Esophagus muscularis mucosa (tissue), 4 donors: ENCODE measurements at regions not wholly inside any gene's neighbourhood (a gene's known extent, or its start where the extent isn't known, plus 50 kb on each side); places are given as distances from the start of the nearest gene placed in this dataset.
"Not testable (repeated sequence)": the region's sequence is repeated elsewhere in the genome, so short reads cannot be mapped to it uniquely, and the experiment has no call there.

ENCODE experiments used
- DNase-seq: peaks from one replicate; pipeline ENCODE4 v3.0.0-alpha.2; 2017; ENCODE audit errors: extremely low spot score
- H3K27ac ChIP-seq, 4 donors: fragments of 200-600 bp; sonication (generic); replicated peaks in 1 of 4; 1 replicate in 3 of 4; 2 replicates in 1 of 4; pipeline ENCODE4 v1.5.1; 2016 to 2019; ENCODE audit warnings: mild to moderate bottlenecking in 1 of 4
- H3K27me3 ChIP-seq, 4 donors: fragments of 200-600 bp; sonication (generic); one replicate each; pipeline versions ENCODE4 v1.5.1 to v1.6.0; 2016 to 2019
- H3K36me3 ChIP-seq, 4 donors: fragments of 200-600 bp; sonication (generic); one replicate each; pipeline ENCODE4 v1.5.1; 2016 to 2019
- H3K4me1 ChIP-seq, 4 donors: fragments of 200-600 bp; sonication (generic); one replicate each; pipeline ENCODE4 v1.5.1; 2016 to 2019
- H3K4me3 ChIP-seq, 4 donors: fragments of 200-600 bp; sonication (generic); 1 replicate in 2 of 4; 2 replicates in 2 of 4; pipeline ENCODE4 v1.5.1; 2016 to 2019; ENCODE audit warnings: mild to moderate bottlenecking in 4 of 4, moderate library complexity in 1 of 4
- H3K9me3 ChIP-seq, 4 donors: fragments of 200-600 bp; sonication (generic); 1 replicate in 3 of 4; 2 replicates in 1 of 4; pipeline ENCODE4 v1.5.1; 2016 to 2019
- EP300 ChIP-seq: sonication (generic); formaldehyde crosslinking; IDR thresholded peaks from one replicate; pipeline ENCODE4 v1.6.1; 2017; ENCODE audit warnings: antibody characterized with exemption
- POLR2A ChIP-seq: fragments of 450-650 bp; IDR thresholded peaks from one replicate; pipeline ENCODE4 v1.6.1; 2017; ENCODE audit warnings: antibody characterized with exemption, moderate library complexity, mild to moderate bottlenecking, low read depth
- POLR2AphosphoS5 ChIP-seq, 2 donors: sonication (generic); formaldehyde crosslinking; IDR thresholded peaks; one replicate each; pipeline ENCODE4 v1.6.1; 2017; ENCODE audit warnings: antibody characterized with exemption in 2 of 2
- WGBS: methylation state at CpG from one replicate; pipeline ENCODE4 v1.1.5; 2018; 5-methylcytosine and 5-hydroxymethylcytosine counted together
- intact Hi-C: fragments of 100-400 bp; cut with DNase I; formaldehyde crosslinking; loops from one replicate; pipeline ENCODE4 v1.15.1; 2023
- TF ChIP-seq, protein P1 (sequence below), 3 experiments: fragments of 200-600 bp in 2 of 3; fragments of 450-650 bp in 1 of 3; sonication (generic) in 2 of 3; IDR thresholded peaks; one replicate each; pipeline ENCODE4 v1.5.1; 2017 to 2019; ENCODE audit warnings: antibody characterized with exemption in 3 of 3, mild to moderate bottlenecking in 2 of 3, moderate library complexity in 1 of 3

DNA sequence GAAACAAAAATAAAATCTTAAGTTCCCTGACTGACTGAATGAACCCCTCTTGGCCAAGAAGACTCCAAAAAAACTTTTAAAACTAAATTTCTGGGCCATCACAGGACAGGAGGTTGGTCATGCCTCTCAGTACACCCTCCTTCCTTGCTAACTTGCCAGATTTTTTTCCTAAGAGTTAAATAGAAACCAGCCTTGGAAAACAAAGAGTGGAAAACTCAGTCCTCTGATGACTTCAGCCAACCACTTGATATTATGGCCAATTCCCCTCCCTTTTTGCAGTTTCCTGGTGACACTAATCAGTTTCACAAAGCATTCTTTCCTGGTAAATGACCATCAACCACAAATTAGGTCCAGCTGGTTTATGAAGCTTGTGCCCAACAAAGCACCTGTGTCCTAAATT lies 134.8 kb downstream of the ZNF648 start:
- intact Hi-C loops, result no loop called here
- Histone ChIP-seq H3K9me3 (no peaks in the 10 kb centered on the region), H3K4me1 (no peaks in the 10 kb centered on the region), H3K27ac (no peak overlapping the region), H3K4me3 (no peak overlapping the region), H3K36me3 (no peaks in the 10 kb centered on the region), H3K27me3 (peaks cover 0 to 7% (median 0%) of the 10 kb centered on the region in 4 donors)
- TF ChIP-seq, protein P1, sequence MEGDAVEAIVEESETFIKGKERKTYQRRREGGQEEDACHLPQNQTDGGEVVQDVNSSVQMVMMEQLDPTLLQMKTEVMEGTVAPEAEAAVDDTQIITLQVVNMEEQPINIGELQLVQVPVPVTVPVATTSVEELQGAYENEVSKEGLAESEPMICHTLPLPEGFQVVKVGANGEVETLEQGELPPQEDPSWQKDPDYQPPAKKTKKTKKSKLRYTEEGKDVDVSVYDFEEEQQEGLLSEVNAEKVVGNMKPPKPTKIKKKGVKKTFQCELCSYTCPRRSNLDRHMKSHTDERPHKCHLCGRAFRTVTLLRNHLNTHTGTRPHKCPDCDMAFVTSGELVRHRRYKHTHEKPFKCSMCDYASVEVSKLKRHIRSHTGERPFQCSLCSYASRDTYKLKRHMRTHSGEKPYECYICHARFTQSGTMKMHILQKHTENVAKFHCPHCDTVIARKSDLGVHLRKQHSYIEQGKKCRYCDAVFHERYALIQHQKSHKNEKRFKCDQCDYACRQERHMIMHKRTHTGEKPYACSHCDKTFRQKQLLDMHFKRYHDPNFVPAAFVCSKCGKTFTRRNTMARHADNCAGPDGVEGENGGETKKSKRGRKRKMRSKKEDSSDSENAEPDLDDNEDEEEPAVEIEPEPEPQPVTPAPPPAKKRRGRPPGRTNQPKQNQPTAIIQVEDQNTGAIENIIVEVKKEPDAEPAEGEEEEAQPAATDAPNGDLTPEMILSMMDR (IDR thresholded peaks at IDR 0.05), result no peak
- TF ChIP-seq POLR2AphosphoS5 (IDR thresholded peaks at IDR 0.05), result no peak
- TF ChIP-seq POLR2A, result no peak
- no peak for TF ChIP-seq EP300
- no peak for DNase-seq

DNA sequence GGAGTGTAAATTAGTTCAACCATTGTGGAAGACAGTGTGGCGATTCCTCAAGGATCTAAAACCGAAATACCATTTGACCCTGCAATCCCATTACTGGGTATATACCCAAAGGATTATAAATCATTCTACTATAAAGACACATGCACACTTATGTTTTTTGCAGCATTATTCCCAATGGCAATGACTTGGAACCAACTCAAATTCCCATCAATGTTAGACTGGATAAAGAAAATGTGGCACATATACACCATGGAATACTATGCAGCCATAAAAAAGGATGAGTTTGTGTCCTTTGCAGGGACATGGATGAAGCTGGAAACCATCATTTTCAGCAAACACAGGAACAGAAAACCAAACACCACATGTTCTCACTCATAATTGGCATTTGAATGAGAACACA lies 137.5 kb downstream of the ZNF648 start:
- H3K4me3 ChIP-seq, H3K4me1 ChIP-seq, H3K27ac ChIP-seq, intact Hi-C loops, H3K36me3 ChIP-seq, H3K9me3 ChIP-seq, DNase-seq, H3K27me3 ChIP-seq: not testable (repeated sequence)
- 93% methylated on average over 2 of the region's 2 CpGs for WGBS

- intact Hi-C loops, result no loop called here
Observed at GRCh38 chr1:181919542-181919941, 142.0 kb downstream of the ZNF648 start.

DNA sequence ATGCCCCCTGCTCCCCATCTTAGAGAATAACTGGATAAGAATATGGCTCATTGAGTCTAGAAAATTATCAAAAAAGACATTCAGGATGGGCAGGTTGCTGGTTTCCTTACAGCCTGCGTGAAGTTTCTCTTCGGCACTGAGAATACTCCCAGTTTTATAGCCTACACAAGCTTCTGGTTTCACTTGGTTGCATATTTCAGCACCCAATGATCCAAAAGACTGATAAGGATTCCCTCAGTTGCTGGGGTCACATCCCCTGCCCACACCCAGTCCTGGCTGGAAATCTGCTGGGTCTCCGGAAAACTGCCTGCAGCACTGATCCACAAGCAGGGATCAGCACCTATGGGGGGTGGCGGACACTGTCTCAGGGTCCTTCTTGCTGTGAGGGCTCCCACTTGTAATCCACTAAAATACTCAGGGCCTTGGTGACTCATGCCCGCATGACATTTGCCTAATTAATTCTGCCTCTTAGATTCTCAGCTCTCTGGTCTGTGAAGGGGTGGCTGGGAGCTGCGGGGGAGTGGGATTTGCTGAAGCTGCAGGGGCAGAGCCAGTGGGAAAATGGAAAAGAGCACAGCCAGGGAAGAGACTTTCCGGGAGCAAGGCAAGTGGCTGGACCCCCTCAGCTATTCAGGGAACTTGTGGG lies 142.5 kb downstream of the ZNF648 start:
- no peak overlapping the region for H3K27ac ChIP-seq
- H3K36me3 ChIP-seq, result no peaks in the 10 kb centered on the region
- H3K27me3 ChIP-seq, result no peaks in the 10 kb centered on the region
- DNase-seq, result no peak
- WGBS, result 61% methylated on average over 6 of the region's 7 CpGs
- H3K4me1 ChIP-seq, result no peaks in the 10 kb centered on the region
- intact Hi-C loops, result no loop called here
- H3K9me3 ChIP-seq, result no peaks in the 10 kb centered on the region
- TF ChIP-seq POLR2A, result no peak
- no peak for TF ChIP-seq EP300
- no peak for TF ChIP-seq POLR2AphosphoS5 (IDR thresholded peaks at IDR 0.05)
- TF ChIP-seq, protein P1 (IDR thresholded peaks at IDR 0.05), result no peak
- no peak overlapping the region for H3K4me3 ChIP-seq

More at GRCh38 chr1:181919542-181919941, 142.0 kb downstream of the ZNF648 start:
- no peaks in the 10 kb centered on the region for H3K4me1 ChIP-seq
- H3K27me3 ChIP-seq, result no peaks in the 10 kb centered on the region
- no peaks in the 10 kb centered on the region for H3K9me3 ChIP-seq
- no peak overlapping the region for H3K27ac ChIP-seq
- H3K36me3 ChIP-seq, result no peaks in the 10 kb centered on the region
- TF ChIP-seq POLR2AphosphoS5 (IDR thresholded peaks at IDR 0.05) (no peak), POLR2A (no peak), EP300 (no peak)
- TF ChIP-seq, protein P1 (IDR thresholded peaks at IDR 0.05), result no peak
- WGBS, result 100% methylated on average over 1 of the region's 1 CpG
- H3K4me3 ChIP-seq, result no peak overlapping the region
- DNase-seq, result no peak

DNA sequence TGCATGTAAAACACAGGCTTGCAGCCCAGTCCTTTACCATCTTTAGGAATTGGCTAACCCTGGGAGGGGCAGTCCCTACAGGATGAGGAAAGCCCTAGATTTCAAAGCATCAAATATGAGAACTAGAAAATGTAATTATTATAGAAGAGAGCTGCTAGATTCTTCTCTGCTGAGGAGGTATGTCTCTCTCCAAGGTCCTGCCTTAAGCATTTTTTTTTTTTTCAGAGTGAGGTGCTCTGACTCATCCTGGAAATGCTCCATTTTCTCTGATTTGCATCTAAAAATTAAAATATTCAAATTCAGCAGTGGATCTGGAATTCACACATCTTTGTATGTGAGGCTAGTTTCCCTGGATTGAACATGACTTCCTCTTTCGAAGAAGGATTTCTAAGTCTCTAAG lies 149.8 kb downstream of the ZNF648 start:
- H3K27ac ChIP-seq, result no peak overlapping the region
- H3K4me1 ChIP-seq, result no peaks in the 10 kb centered on the region
- TF ChIP-seq, protein P1 (IDR thresholded peaks at IDR 0.05), result no peak
- TF ChIP-seq EP300 (no peak), POLR2A (no peak), POLR2AphosphoS5 (IDR thresholded peaks at IDR 0.05) (no peak)
- no peaks in the 10 kb centered on the region for H3K9me3 ChIP-seq
- no peaks in the 10 kb centered on the region for H3K36me3 ChIP-seq
- no peak for DNase-seq
- 94% methylated on average over 1 of the region's 1 CpG for WGBS
- no peaks in the 10 kb centered on the region for H3K27me3 ChIP-seq
- intact Hi-C loops, result no loop called here
- H3K4me3 ChIP-seq, result no peak overlapping the region
